MM.1S (cell line): ENCODE measurements at regions not wholly inside any gene's neighbourhood (a gene's known extent, or its start where the extent isn't known, plus 50 kb on each side); places are given as distances from the start of the nearest gene placed in this dataset.

Experiments used
- EZH2 ChIP-seq: fragments of 300-600 bp; sonication (generic); optimal IDR thresholded peaks from 2 replicates; pipeline ENCODE3; 2017; ENCODE audit warnings: low read depth, mild to moderate bottlenecking, antibody characterized with exemption, low read length, mixed read lengths
- EZH2phosphoT487 ChIP-seq: fragments of 300-600 bp; sonication (generic); IDR thresholded peaks from 2 replicates; pipeline ENCODE4 v1.6.1; 2018; ENCODE audit warnings: antibody characterized with exemption, low read length
- TF ChIP-seq, protein P1 (sequence below): fragments of 300-600 bp; sonication (generic); IDR thresholded peaks from 2 replicates; pipeline ENCODE4 v1.5.1; 2016; ENCODE audit warnings: antibody characterized with exemption, low read length, mixed read lengths

GRCh38 chr18:41199212-41199611 lies 755.8 kb upstream of the PIK3C3 start:
- TF ChIP-seq, protein P1, sequence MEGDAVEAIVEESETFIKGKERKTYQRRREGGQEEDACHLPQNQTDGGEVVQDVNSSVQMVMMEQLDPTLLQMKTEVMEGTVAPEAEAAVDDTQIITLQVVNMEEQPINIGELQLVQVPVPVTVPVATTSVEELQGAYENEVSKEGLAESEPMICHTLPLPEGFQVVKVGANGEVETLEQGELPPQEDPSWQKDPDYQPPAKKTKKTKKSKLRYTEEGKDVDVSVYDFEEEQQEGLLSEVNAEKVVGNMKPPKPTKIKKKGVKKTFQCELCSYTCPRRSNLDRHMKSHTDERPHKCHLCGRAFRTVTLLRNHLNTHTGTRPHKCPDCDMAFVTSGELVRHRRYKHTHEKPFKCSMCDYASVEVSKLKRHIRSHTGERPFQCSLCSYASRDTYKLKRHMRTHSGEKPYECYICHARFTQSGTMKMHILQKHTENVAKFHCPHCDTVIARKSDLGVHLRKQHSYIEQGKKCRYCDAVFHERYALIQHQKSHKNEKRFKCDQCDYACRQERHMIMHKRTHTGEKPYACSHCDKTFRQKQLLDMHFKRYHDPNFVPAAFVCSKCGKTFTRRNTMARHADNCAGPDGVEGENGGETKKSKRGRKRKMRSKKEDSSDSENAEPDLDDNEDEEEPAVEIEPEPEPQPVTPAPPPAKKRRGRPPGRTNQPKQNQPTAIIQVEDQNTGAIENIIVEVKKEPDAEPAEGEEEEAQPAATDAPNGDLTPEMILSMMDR, result no peak
- TF ChIP-seq EZH2 (no peak), EZH2phosphoT487 (no peak)
